H1 (cell line): ENCODE measurements at regions not wholly inside any gene's neighbourhood (a gene's known extent, or its start where the extent isn't known, plus 50 kb on each side); places are given as distances from the start of the nearest gene placed in this dataset.

Experiments
- CTCF ChIA-PET: fragments of 300-600 bp; sonication (Branson Sonifier 250); formaldehyde crosslinking; loops from one replicate; lab custom pipeline; 2021; ENCODE audit not compliant: partially characterized antibody; lab: Charles Lee
- POLR2A ChIA-PET: fragments of 300-600 bp; sonication (Branson Sonifier 250); formaldehyde crosslinking; loops from one replicate; lab custom pipeline; 2021; ENCODE audit warnings: inconsistent platforms; ENCODE audit not compliant: partially characterized antibody; lab: Charles Lee
- DNase-seq, 2 experiments: peaks; one replicate each; pipeline versions ENCODE4 v3.0.0 to v3.0.0-alpha.2; 2010 to 2022; ENCODE audit warnings: low spot score in 2 of 2, low read depth in 1 of 2, mixed read lengths in 1 of 2
- FAIRE-seq: peaks from 2 replicates; lab custom pipeline; 2011; peaks lifted over from hg19 to GRCh38; lab: Jason Lieb, UNC
- H2AFZ ChIP-seq: 2 replicates; pipeline ENCODE4 v1.8.1; 2012; ENCODE audit warnings: low read length, inconsistent platforms
- H2AK5ac ChIP-seq: 2 replicates; pipeline ENCODE4 v1.6.1; 2013; ENCODE audit warnings: low read depth, low read length
- H2BK120ac ChIP-seq: replicated peaks from 2 replicates; pipeline ENCODE3; 2013; ENCODE audit warnings: low read depth, low read length, inconsistent platforms
- H2BK12ac ChIP-seq: 2 replicates; pipeline ENCODE4 v1.6.1; 2013; ENCODE audit warnings: low read depth, low read length
- H2BK15ac ChIP-seq: 2 replicates; pipeline ENCODE4 v1.6.1; 2013; ENCODE audit warnings: low read length
- H2BK20ac ChIP-seq: 2 replicates; pipeline ENCODE4 v1.6.1; 2013; ENCODE audit warnings: low read length
- H2BK5ac ChIP-seq: 2 replicates; pipeline ENCODE4 v1.6.1; 2013; ENCODE audit warnings: low read depth, low read length
- H3K14ac ChIP-seq: 2 replicates; pipeline ENCODE4 v1.6.1; 2013; ENCODE audit warnings: inconsistent platforms; ENCODE audit not compliant: insufficient read length
- H3K18ac ChIP-seq: 2 replicates; pipeline ENCODE4 v1.6.1; 2013; ENCODE audit warnings: low read length; ENCODE audit errors: extremely low read depth
- H3K23ac ChIP-seq: 2 replicates; pipeline ENCODE4 v1.6.1; 2013; ENCODE audit warnings: inconsistent platforms; ENCODE audit not compliant: insufficient read length
- H3K23me2 ChIP-seq: 2 replicates; pipeline ENCODE4 v1.6.1; 2013; ENCODE audit warnings: low read depth, low read length
- H3K27ac ChIP-seq: 2 replicates; pipeline ENCODE4 v1.6.1; 2011; ENCODE audit warnings: low read depth, low read length, inconsistent platforms
- H3K27me3 ChIP-seq, 4 experiments: replicated peaks in 1 of 4; 1 replicate in 1 of 4; 2 replicates in 3 of 4; pipeline versions ENCODE4 v1.6.1 to v1.8.1; 2011 to 2013; ENCODE audit warnings: low read length in 3 of 4, mild to moderate bottlenecking in 3 of 4, inconsistent platforms in 2 of 4, mixed read lengths in 2 of 4, moderate library complexity in 1 of 4; ENCODE audit not compliant: control insufficient read depth in 3 of 4, insufficient read depth in 3 of 4; ENCODE audit errors: extremely low read depth in 1 of 4
- H3K36me3 ChIP-seq, 4 experiments: 2 replicates each; pipeline versions ENCODE4 v1.6.1 to v1.8.1; 2011 to 2013; ENCODE audit warnings: mild to moderate bottlenecking in 4 of 4, low read length in 3 of 4, moderate library complexity in 2 of 4, control low read depth in 1 of 4, inconsistent platforms in 1 of 4; ENCODE audit not compliant: insufficient read depth in 4 of 4, control insufficient read depth in 2 of 4
- H3K4ac ChIP-seq: replicated peaks from 2 replicates; pipeline ENCODE3; 2013; ENCODE audit warnings: low read length, low read depth, mixed read lengths, inconsistent platforms; ENCODE audit not compliant: insufficient read length
- H3K4me1 ChIP-seq, 4 experiments: replicated peaks in 1 of 4; 1 replicate in 1 of 4; 2 replicates in 3 of 4; pipeline versions ENCODE4 v1.6.1 to v1.8.1; 2011 to 2013; ENCODE audit warnings: low read length in 3 of 4, inconsistent platforms in 2 of 4, mixed read lengths in 1 of 4; ENCODE audit not compliant: insufficient read depth in 4 of 4, control insufficient read depth in 3 of 4
- H3K4me2 ChIP-seq, 2 experiments: 2 replicates each; pipeline versions ENCODE4 v1.6.1 to v1.8.1; 2011 to 2013; ENCODE audit warnings: low read depth in 2 of 2, low read length in 2 of 2, control low read depth in 1 of 2, inconsistent platforms in 1 of 2, mild to moderate bottlenecking in 1 of 2; ENCODE audit not compliant: insufficient read depth in 1 of 2
- H3K4me3 ChIP-seq, 4 experiments: fragments of 200-600, 300-600 bp in 1 of 4; sonication (generic), shearing (Covaris generic), sonication (Bioruptor Twin) in 1 of 4; 2 replicates each; pipeline versions ENCODE4 v1.5.1 to v1.8.1; 2011 to 2016; ENCODE audit warnings: low read length in 4 of 4, low read depth in 3 of 4, control low read depth in 2 of 4, inconsistent platforms in 2 of 4, mild to moderate bottlenecking in 2 of 4, mixed read lengths in 1 of 4, moderate library complexity in 1 of 4; ENCODE audit not compliant: insufficient read depth in 2 of 4; ENCODE audit errors: extremely low read depth in 1 of 4
- H3K56ac ChIP-seq: replicated peaks from 2 replicates; pipeline ENCODE3; 2013; ENCODE audit warnings: low read depth, mild to moderate bottlenecking, mixed read lengths, low read length, inconsistent platforms; ENCODE audit not compliant: insufficient read length
- H3K79me1 ChIP-seq: 2 replicates; pipeline ENCODE4 v1.6.1; 2013; ENCODE audit warnings: low read depth, low read length, control low read depth
- H3K79me2 ChIP-seq, 2 experiments: 2 replicates each; pipeline versions ENCODE4 v1.6.1 to v1.8.1; 2012 to 2013; ENCODE audit warnings: low read length in 2 of 2, mild to moderate bottlenecking in 2 of 2, inconsistent platforms in 1 of 2; ENCODE audit not compliant: insufficient read depth in 2 of 2, control insufficient read depth in 1 of 2
- H3K9ac ChIP-seq, 4 experiments: replicated peaks in 1 of 4; 1 replicate in 1 of 4; 2 replicates in 3 of 4; pipeline versions ENCODE4 v1.6.1 to v1.8.1; 2011 to 2013; ENCODE audit warnings: low read depth in 3 of 4, low read length in 3 of 4, control low read depth in 2 of 4, mild to moderate bottlenecking in 2 of 4, moderate library complexity in 2 of 4, inconsistent platforms in 1 of 4; ENCODE audit errors: extremely low read depth in 1 of 4
- H3K9me3 ChIP-seq, 2 experiments: 2 replicates each; pipeline versions ENCODE4 v1.6.1 to v1.8.1; 2012 to 2013; ENCODE audit warnings: mild to moderate bottlenecking in 2 of 2, moderate library complexity in 2 of 2, control low read depth in 1 of 2, inconsistent platforms in 1 of 2, low read depth in 1 of 2, low read length in 1 of 2, mixed read lengths in 1 of 2; ENCODE audit not compliant: insufficient read depth in 2 of 2
- H4K20me1 ChIP-seq, 2 experiments: replicated peaks in 1 of 2; 2 replicates each; pipeline versions ENCODE3 to v1.8.1; 2011 to 2013; ENCODE audit warnings: inconsistent platforms in 2 of 2, low read length in 2 of 2, mild to moderate bottlenecking in 1 of 2; ENCODE audit not compliant: insufficient read depth in 2 of 2, control insufficient read depth in 1 of 2
- H4K5ac ChIP-seq: 2 replicates; pipeline ENCODE4 v1.6.1; 2013; ENCODE audit warnings: low read length, low read depth, mixed read lengths, inconsistent platforms; ENCODE audit not compliant: insufficient read length
- H4K8ac ChIP-seq: 2 replicates; pipeline ENCODE4 v1.8.0; 2013; ENCODE audit warnings: mild to moderate bottlenecking, moderate library complexity, low read length, inconsistent platforms; ENCODE audit not compliant: insufficient read depth; ENCODE audit errors: extremely low read depth
- H4K91ac ChIP-seq: replicated peaks from 2 replicates; pipeline ENCODE3; 2013; ENCODE audit warnings: low read length, mixed read lengths, inconsistent platforms; ENCODE audit not compliant: insufficient read length
- NRF1 ChIP-seq: IDR thresholded peaks from 2 replicates; pipeline ENCODE4 v1.6.1; 2011; ENCODE audit warnings: mild to moderate bottlenecking, low read depth, low read length, improper control_type of control experiment
- SP1 ChIP-seq: IDR thresholded peaks from 2 replicates; pipeline ENCODE4 v1.6.1; 2011; ENCODE audit warnings: low read depth, low read length
- WGBS, 2 experiments: shearing (Covaris generic) in 1 of 2; methylation state at CpG; one replicate each; pipeline versions ENCODE4 v1.1.6 to v1.1.7; 2013 to 2015; ENCODE audit warnings: low lambda C conversion rate in 2 of 2, mixed read lengths in 2 of 2, inconsistent platforms in 1 of 2, low coverage in 1 of 2, missing lambda C conversion rate in 1 of 2; ENCODE audit not compliant: insufficient replicate concordance in 2 of 2, insufficient coverage in 1 of 2, insufficient read length in 1 of 2; ENCODE audit errors: extremely low coverage in 1 of 2, missing lambda C conversion rate in 1 of 2; 5-methylcytosine and 5-hydroxymethylcytosine counted together

GRCh38 chr5:93235761-93236160, 345.3 kb downstream of the NR2F1-AS1 start:
- Histone ChIP-seq H3K27me3 (no peaks in the 10 kb centered on the region), H3K4me2 (no peak overlapping the region), H4K8ac (no peak overlapping the region), H4K20me1 (no peaks in the 10 kb centered on the region), H4K91ac (no peak overlapping the region), H2BK120ac (no peak overlapping the region), H3K23me2 (no peaks in the 10 kb centered on the region), H2AFZ (no peak overlapping the region), H2BK20ac (no peak overlapping the region), H3K27ac (no peak overlapping the region), H3K23ac (no peak overlapping the region), H3K4me3 (no peak overlapping the region), H2BK15ac (no peak overlapping the region), H2BK5ac (no peak overlapping the region), H3K9ac (no peak overlapping the region), H3K79me1 (no peaks in the 10 kb centered on the region), H3K14ac (no peak overlapping the region), H3K18ac (no peak overlapping the region), H3K4ac (no peak overlapping the region), H3K9me3 (no peaks in the 10 kb centered on the region), H3K56ac (no peak overlapping the region), H3K4me1 (no peaks in the 10 kb centered on the region), H2AK5ac (no peak overlapping the region), H2BK12ac (no peak overlapping the region), H3K36me3 (no peaks in the 10 kb centered on the region), H3K79me2 (no peaks in the 10 kb centered on the region), H4K5ac (no peak overlapping the region)
- ChIA-PET CTCF (no interaction called here), POLR2A (no interaction called here)
- WGBS, 2 experiments: 85% methylated on average over 1 of the region's 1 CpG; no CpG with 5 or more reads in 1 of the 2 experiments
- FAIRE-seq (no peak), DNase-seq (no peak)
- TF ChIP-seq NRF1 (no peak), SP1 (no peak)
